HG03565 (cell line): ENCODE measurements at regions not wholly inside any gene's neighbourhood (a gene's known extent, or its start where the extent isn't known, plus 50 kb on each side); places are given as distances from the start of the nearest gene placed in this dataset.

Experiments
- ATAC-seq: cut with Tn5 transposase; IDR thresholded peaks from one replicate; pipeline ENCODE4 v1.9.1; 2021; ENCODE audit warnings: mild to moderate bottlenecking, moderate library complexity; ENCODE audit not compliant: unreplicated experiment

- ATAC-seq = no peak
Measured at GRCh38 chr5:105807951-105808350, 1862.8 kb downstream of the EFNA5 start.

GRCh38 chr5:105807290-105807689, 1863.4 kb downstream of the EFNA5 start:
- no peak for ATAC-seq

- ATAC-seq = no peak
Measured at GRCh38 chr5:105806596-105806995, 1864.1 kb downstream of the EFNA5 start.

GRCh38 chr5:105803431-105803830, 1867.3 kb downstream of the EFNA5 start:
- no peak for ATAC-seq

- no peak for ATAC-seq
Measured at GRCh38 chr5:105794578-105794977, 1876.2 kb downstream of the EFNA5 start.

GRCh38 chr5:105789246-105789645, 1881.5 kb downstream of the EFNA5 start:
- no peak for ATAC-seq

GRCh38 chr5:105783811-105784210, 1886.9 kb downstream of the EFNA5 start:
- ATAC-seq = no peak

- ATAC-seq = no peak
Measured at GRCh38 chr5:105782501-105782900, 1888.2 kb downstream of the EFNA5 start.

GRCh38 chr5:105773241-105773640, 1897.5 kb downstream of the EFNA5 start:
- ATAC-seq = no peak

GRCh38 chr5:105767267-105767666, 1903.5 kb downstream of the EFNA5 start:
- ATAC-seq = no peak

- no peak for ATAC-seq
Measured at GRCh38 chr5:105762728-105763127, 1908.0 kb downstream of the EFNA5 start.

GRCh38 chr5:105754056-105754455, 1916.7 kb downstream of the EFNA5 start:
- ATAC-seq = no peak

GRCh38 chr5:105752801-105753200, 1917.9 kb downstream of the EFNA5 start:
- ATAC-seq = no peak

GRCh38 chr5:105751908-105752307, 1918.8 kb downstream of the EFNA5 start:
- ATAC-seq = no peak

GRCh38 chr5:105745111-105745510, 1925.6 kb downstream of the EFNA5 start:
- no peak for ATAC-seq

- no peak for ATAC-seq
Measured at GRCh38 chr5:105740242-105740641, 1930.5 kb downstream of the EFNA5 start.

- ATAC-seq = no peak
Measured at GRCh38 chr5:105739732-105740131, 1931.0 kb downstream of the EFNA5 start.

- no peak for ATAC-seq
Measured at GRCh38 chr5:105735704-105736103, 1935.0 kb downstream of the EFNA5 start.

GRCh38 chr5:105730982-105731381, 1939.8 kb downstream of the EFNA5 start:
- ATAC-seq = no peak

GRCh38 chr5:105726093-105726492, 1944.6 kb downstream of the EFNA5 start:
- no peak for ATAC-seq

- no peak for ATAC-seq
Measured at GRCh38 chr5:105708442-105708841, 1962.3 kb downstream of the EFNA5 start.

- ATAC-seq = no peak
Measured at GRCh38 chr5:105702323-105702722, 1968.4 kb downstream of the EFNA5 start.

- no peak for ATAC-seq
Measured at GRCh38 chr5:105696440-105696839, 1974.3 kb downstream of the EFNA5 start.

GRCh38 chr5:105695941-105696340, 1974.8 kb downstream of the EFNA5 start:
- ATAC-seq = no peak
